Keratinocyte (primary cell): ENCODE measurements at regions not wholly inside any gene's neighbourhood (a gene's known extent, or its start where the extent isn't known, plus 50 kb on each side); places are given as distances from the start of the nearest gene placed in this dataset.

Experiments used
- CTCF ChIP-seq, 3 experiments: IDR thresholded peaks in 1 of 3; conservative IDR thresholded peaks in 1 of 3; optimal IDR thresholded peaks in 1 of 3; 2 replicates in 2 of 3; 3 replicates in 1 of 3; pipeline versions ENCODE3 to v1.5.1; 2011; ENCODE audit warnings: low read length in 3 of 3, mild to moderate bottlenecking in 3 of 3, moderate library complexity in 2 of 3, control low read depth in 1 of 3, inconsistent platforms in 1 of 3; ENCODE audit not compliant: insufficient read depth in 2 of 3; ENCODE audit errors: extremely low read depth in 1 of 3
- EZH2 ChIP-seq: IDR thresholded peaks from one replicate; pipeline ENCODE4 v1.6.1; 2012; ENCODE audit warnings: inconsistent platforms, mild to moderate bottlenecking, low read length, moderate library complexity

- TF ChIP-seq CTCF (optimal IDR thresholded peaks at IDR 0.05 in 1 of 3, IDR thresholded peaks at IDR 0.05 in 1 of 3, conservative IDR thresholded peaks at IDR 0.05 in 1 of 3; ENCODE audit: extremely low read depth in 1 of 3, insufficient read depth in 2 of 3, low read length in 3 of 3) (no peak), EZH2 (no peak)
Observed at GRCh38 chr5:87572090-87572489, 159.4 kb upstream of the CCNH start.
